Activated CD8-positive, alpha-beta memory T cell treated with anti-CD3 and anti-CD28 coated beads, Interleukin-2, amount 10 ng/mL, durations not matched to agents 7 days and 5 days (primary cell): ENCODE measurements at regions not wholly inside any gene's neighbourhood (a gene's known extent, or its start where the extent isn't known, plus 50 kb on each side); places are given as distances from the start of the nearest gene placed in this dataset.
"Not testable (repeated sequence)": the region's sequence is repeated elsewhere in the genome, so short reads cannot be mapped to it uniquely, and the experiment has no call there.

Source experiments
- ATAC-seq: fragments of 150-1000 bp; cut with Tn5 transposase; one replicate; pipeline ENCODE4 v1.10.0; 2021; ENCODE audit warnings: moderate library complexity
- CTCF ChIA-PET: fragments of 350-600 bp; sonication (Branson Sonifier 250); formaldehyde crosslinking; loops from one replicate; lab custom pipeline; 2021; ENCODE audit warnings: antibody characterized with exemption; lab: Charles Lee
- DNase-seq: peaks from one replicate; pipeline ENCODE4 v3.0.0-alpha.2; 2020
- H3K27ac Mint-ChIP-seq: one replicate; pipeline ENCODE4 v1.8.0; 2021; ENCODE audit warnings: mild to moderate bottlenecking, mixed read lengths
- H3K27me3 Mint-ChIP-seq: one replicate; pipeline ENCODE4 v1.8.0; 2021; ENCODE audit warnings: mixed read lengths
- H3K36me3 Mint-ChIP-seq: one replicate; pipeline ENCODE4 v1.8.0; 2021; ENCODE audit warnings: mild to moderate bottlenecking, mixed read lengths
- H3K4me1 Mint-ChIP-seq: one replicate; pipeline ENCODE4 v1.8.0; 2021; ENCODE audit warnings: mixed read lengths
- H3K4me3 Mint-ChIP-seq: one replicate; pipeline ENCODE4 v1.8.0; 2021; ENCODE audit warnings: mild to moderate bottlenecking, moderate library complexity, mixed read lengths
- H3K9me3 Mint-ChIP-seq: one replicate; pipeline ENCODE4 v1.8.0; 2022; ENCODE audit warnings: low read depth, mixed read lengths

DNA sequence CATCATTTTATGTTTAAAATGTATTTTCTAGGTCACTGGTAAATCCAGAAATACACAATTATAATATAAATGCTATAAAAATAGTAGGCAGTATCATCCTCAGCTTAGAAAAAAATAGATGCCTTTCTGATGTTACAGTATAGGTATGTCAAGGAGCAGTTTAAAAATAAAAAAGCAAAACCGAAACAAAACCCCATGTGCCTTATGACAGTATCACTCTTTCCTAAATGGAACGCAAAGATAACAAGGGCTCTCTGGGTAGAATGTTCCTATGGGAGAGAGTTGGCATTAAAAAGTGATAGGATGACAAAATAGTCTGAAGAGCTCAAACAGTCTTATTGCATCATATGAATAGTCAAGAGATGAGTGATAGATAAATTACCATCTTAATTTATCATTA lies 172.1 kb downstream of the DSC3 start:
- Mint-ChIP-seq H3K36me3 (no peaks in the 10 kb centered on the region), H3K4me3 (no peak overlapping the region), H3K27me3 (no peaks in the 10 kb centered on the region), H3K4me1 (no peaks in the 10 kb centered on the region), H3K27ac (no peak overlapping the region), H3K9me3 (peaks cover 9% of the 10 kb centered on the region)
- CTCF ChIA-PET, result no interaction called here
- ATAC-seq, result no peak
- DNase-seq, result no peak

DNA sequence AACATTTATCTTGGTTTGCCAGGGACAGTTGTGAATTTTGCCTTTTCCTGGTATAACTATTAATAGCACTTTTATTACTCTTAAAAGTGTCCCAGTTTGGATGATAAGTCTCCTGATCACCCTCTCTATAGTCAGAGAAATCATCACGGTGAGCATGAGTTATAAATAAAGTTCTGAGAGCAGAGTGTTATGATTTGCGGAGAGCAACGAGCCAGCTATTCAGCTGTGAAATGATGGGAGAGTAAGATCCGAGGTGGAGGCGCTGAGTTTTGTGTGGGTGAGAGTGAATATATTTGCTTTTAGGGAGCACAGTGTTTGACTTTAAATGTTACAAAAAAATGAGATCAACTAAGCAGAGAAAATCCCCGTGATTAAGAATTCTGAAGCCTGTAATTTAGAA lies 179.6 kb downstream of the DSC3 start:
- H3K36me3 Mint-ChIP-seq, result no peaks in the 10 kb centered on the region
- DNase-seq, result no peak
- H3K4me3 Mint-ChIP-seq, result no peak overlapping the region
- H3K27ac Mint-ChIP-seq, result no peak overlapping the region
- H3K9me3 Mint-ChIP-seq, result peaks cover 7% of the 10 kb centered on the region
- no peak for ATAC-seq
- CTCF ChIA-PET, result no interaction called here
- H3K27me3 Mint-ChIP-seq, result no peaks in the 10 kb centered on the region
- H3K4me1 Mint-ChIP-seq, result no peaks in the 10 kb centered on the region

DNA sequence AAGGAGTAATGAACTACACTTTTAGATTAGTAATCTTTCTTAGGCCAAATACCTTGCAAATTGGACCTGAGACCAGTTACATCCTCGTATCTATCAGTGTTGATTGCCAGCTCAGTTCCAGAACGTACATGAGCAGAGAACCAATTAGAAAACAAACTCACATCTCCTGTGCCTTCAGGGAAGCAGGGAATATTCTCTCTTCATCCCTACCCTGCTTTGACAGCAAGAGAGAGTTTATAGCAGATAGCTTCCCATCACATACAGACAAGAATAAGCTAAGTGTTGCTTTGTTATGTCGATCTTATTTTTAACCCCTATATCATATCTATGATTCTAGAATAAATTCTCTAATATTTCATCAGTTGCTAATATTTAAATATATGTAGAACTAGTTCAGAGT lies 181.8 kb downstream of the DSC3 start:
- no peak overlapping the region for H3K27ac Mint-ChIP-seq
- H3K36me3 Mint-ChIP-seq, result no peaks in the 10 kb centered on the region
- H3K9me3 Mint-ChIP-seq, result peaks cover 2% of the 10 kb centered on the region
- CTCF ChIA-PET, result no interaction called here
- no peak for DNase-seq
- no peak overlapping the region for H3K4me3 Mint-ChIP-seq
- H3K4me1 Mint-ChIP-seq, result no peaks in the 10 kb centered on the region
- ATAC-seq, result no peak
- no peaks in the 10 kb centered on the region for H3K27me3 Mint-ChIP-seq

DNA sequence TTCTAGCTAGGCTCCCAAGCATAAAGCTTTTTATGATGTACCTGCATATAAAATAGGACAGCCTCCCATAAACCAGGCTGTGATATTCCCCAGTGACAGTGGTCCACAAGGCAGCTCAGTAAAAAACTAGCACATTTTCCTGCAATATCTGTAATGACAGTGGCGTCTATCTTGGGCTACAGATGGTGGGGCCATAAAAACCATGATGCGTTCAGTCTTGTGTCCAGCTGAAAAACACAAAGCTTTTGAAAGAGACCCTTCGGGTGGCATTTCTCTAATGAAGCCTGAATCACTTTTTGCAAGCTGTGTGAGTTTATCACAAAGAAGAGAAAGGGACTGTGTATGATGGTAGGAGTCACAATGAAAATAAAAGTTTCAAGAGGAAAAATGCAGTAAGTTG lies 183.5 kb downstream of the DSC3 start:
- Mint-ChIP-seq H3K27me3 (no peaks in the 10 kb centered on the region), H3K36me3 (no peaks in the 10 kb centered on the region), H3K27ac (no peak overlapping the region), H3K9me3 (peaks cover 6% of the 10 kb centered on the region), H3K4me3 (no peak overlapping the region), H3K4me1 (no peaks in the 10 kb centered on the region)
- CTCF ChIA-PET, result no interaction called here
- DNase-seq (no peak), ATAC-seq (no peak)

DNA sequence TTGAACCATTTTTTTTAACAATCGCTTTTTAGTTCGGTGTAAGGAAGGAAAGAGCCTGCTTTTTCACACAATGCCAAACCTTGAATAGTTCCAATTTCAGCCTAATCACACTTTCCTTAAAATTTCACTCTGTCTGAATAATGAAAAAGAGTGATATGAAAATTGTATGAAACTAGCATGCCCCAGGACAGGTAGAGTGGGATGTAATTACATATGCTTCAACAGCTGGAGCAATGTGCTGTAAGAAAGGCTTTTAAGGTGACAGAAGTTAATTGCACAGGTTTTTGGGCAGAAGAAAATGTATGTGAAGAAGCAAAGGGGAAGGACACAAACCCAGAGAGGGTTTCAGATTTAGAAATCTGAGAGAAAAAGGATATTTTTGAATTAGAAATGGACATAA lies 184.0 kb downstream of the DSC3 start:
- Mint-ChIP-seq H3K4me3 (no peak overlapping the region), H3K27me3 (no peaks in the 10 kb centered on the region), H3K36me3 (no peaks in the 10 kb centered on the region), H3K4me1 (no peaks in the 10 kb centered on the region), H3K9me3 (peaks cover 6% of the 10 kb centered on the region), H3K27ac (no peak overlapping the region)
- DNase-seq (no peak), ATAC-seq (no peak)
- CTCF ChIA-PET, result no interaction called here

DNA sequence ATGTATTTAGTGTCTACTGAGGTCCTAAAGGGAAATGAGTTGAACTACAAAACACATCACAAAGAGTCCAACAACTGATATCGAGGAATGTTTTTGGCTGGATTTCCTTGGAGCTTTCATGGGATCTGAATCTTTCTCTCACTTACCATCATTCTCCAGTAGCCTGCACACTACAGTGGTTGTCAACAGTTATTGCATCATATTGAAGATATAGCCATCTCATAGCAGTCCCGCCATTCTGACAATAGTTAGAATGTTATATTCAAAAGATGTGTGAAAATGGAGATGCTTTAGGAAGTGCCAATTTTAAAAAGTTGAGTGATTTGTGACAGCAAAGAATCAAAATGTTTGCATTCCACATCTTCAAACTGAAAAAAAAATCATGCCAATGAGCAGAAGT lies 186.8 kb downstream of the DSC3 start:
- CTCF ChIA-PET, result no interaction called here
- no peaks in the 10 kb centered on the region for H3K27me3 Mint-ChIP-seq
- H3K27ac Mint-ChIP-seq, result no peak overlapping the region
- ATAC-seq (no peak), DNase-seq (no peak)
- H3K4me1 Mint-ChIP-seq, result no peaks in the 10 kb centered on the region
- H3K4me3 Mint-ChIP-seq, result no peak overlapping the region
- no peaks in the 10 kb centered on the region for H3K36me3 Mint-ChIP-seq
- H3K9me3 Mint-ChIP-seq, result peaks cover 4% of the 10 kb centered on the region

DNA sequence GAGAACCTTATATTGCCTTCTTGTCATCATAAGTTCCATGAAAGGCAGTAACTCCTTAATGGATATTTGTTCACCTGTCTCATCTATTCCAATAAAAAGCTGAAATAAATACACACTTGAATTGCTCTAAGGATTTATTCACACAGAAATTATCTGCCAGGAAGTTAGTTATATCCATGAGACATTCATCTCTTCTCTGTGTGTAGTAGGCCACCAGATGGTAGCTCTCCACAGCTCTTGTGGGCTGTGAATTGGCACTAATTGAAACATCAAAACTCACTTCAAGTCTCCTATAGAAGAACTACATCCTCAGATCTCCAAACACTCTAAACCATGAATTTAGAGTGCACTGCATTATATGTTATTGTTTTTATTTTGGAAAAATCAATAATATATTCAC lies 189.6 kb downstream of the DSC3 start:
- H3K4me3 Mint-ChIP-seq, result no peak overlapping the region

DNA sequence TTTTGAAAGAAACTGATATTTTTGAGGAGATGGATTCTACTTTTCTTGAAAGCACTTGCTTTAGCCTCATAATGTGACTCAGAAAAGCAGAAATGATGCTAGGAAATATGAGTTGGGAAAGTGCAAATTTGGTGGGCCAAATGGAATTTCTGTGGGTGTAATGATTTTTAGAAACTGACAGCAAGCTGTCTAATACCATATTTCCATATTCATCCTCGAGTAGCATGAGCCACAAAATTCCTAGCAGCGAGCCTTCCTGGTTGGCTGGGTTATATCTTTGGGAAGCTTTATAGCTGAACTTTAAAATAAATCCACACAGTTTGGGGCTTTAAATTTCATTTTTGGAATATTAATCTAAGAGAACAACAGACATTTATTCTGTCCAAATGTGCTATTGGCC lies 190.0 kb downstream of the DSC3 start:
- DNase-seq (no peak), ATAC-seq (no peak)
- no peaks in the 10 kb centered on the region for H3K4me1 Mint-ChIP-seq
- H3K36me3 Mint-ChIP-seq, result no peaks in the 10 kb centered on the region
- peaks cover 8% of the 10 kb centered on the region for H3K9me3 Mint-ChIP-seq
- H3K4me3 Mint-ChIP-seq, result no peak overlapping the region
- no peak overlapping the region for H3K27ac Mint-ChIP-seq
- H3K27me3 Mint-ChIP-seq, result no peaks in the 10 kb centered on the region
- CTCF ChIA-PET, result no interaction called here

More for the DNA sequence above, 189.6 kb downstream of the DSC3 start:
- DNase-seq, result no peak
- no peak for ATAC-seq
- Mint-ChIP-seq H3K27ac (no peak overlapping the region), H3K4me1 (no peaks in the 10 kb centered on the region), H3K27me3 (no peaks in the 10 kb centered on the region), H3K9me3 (peaks cover 7% of the 10 kb centered on the region), H3K36me3 (no peaks in the 10 kb centered on the region)
- CTCF ChIA-PET, result no interaction called here

DNA sequence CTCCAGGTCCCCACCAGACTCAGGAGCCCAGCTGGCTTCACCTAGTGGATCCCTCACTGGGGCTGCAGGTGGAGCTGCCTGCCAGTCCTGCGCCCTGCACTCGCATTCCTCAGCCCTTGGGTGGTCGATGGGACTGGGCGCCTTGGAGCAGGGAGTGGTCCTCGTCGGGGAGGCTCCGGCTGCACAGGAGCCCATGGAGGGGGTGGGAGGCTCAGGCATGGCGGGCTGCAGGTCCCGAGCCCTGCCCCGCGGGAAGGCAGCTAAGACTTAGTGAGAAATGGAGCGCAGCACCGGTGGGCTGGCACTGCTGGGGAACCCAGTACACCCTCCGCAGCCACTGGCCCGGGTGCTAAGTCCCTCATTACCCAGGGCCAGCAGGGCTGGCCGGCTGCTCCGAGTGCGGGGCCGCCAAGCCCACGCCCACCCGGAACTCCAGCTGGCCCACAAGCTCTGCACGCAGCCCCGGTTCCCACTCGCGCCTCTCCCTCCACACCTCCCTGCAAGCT lies 203.4 kb downstream of the DSC3 start:
- CTCF ChIA-PET, DNase-seq, H3K4me1 Mint-ChIP-seq, H3K4me3 Mint-ChIP-seq, H3K36me3 Mint-ChIP-seq, H3K27me3 Mint-ChIP-seq, H3K27ac Mint-ChIP-seq, ATAC-seq: not testable (repeated sequence)
- H3K9me3 Mint-ChIP-seq, result peaks cover 15% of the 10 kb centered on the region

DNA sequence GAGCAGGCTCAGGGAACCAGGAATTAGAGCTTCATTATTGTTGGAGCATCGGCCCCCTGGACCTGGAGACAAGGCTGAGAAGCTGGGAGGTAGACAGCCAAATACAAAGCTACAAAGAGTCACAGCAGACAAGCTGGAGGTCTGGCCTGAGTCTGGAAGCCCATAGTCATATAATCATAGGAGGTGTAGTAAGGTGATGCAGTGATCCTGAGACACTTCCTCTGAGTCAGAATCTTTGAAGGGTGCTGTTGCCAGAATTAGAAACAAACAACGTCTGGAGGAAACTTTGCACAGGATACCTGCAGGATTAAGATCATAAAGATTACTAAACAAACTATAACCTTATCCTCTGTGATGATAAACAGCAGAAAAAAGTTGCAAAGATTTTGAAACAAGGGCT lies 213.8 kb downstream of the DSC3 start:
- no peaks in the 10 kb centered on the region for H3K27me3 Mint-ChIP-seq
- no peaks in the 10 kb centered on the region for H3K4me1 Mint-ChIP-seq
- ATAC-seq, result no peak
- no peak for DNase-seq
- CTCF ChIA-PET, result no interaction called here
- peaks cover 21% of the 10 kb centered on the region for H3K9me3 Mint-ChIP-seq
- no peak overlapping the region for H3K4me3 Mint-ChIP-seq
- no peaks in the 10 kb centered on the region for H3K36me3 Mint-ChIP-seq
- no peak overlapping the region for H3K27ac Mint-ChIP-seq

DNA sequence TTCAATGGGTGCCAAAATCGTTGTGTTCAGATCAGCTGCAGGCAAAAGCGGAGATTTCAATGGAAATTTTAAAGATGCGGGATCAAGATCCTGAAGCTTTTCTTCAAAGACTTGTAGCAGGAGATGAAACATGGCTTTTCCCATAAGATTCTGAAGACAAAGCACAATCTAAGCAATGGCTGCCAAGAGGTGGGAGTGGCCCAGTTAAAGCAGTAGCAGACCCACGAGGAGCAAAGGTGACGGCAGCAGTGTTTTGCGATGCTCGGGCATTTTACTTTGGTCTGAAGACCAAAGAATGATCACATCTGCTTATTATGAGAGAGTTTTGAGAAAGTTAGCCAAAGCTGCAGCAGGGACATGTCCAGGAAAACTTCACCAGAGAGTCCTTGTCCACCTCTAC lies 222.9 kb downstream of the DSC3 start:
- Mint-ChIP-seq H3K4me1 (no peaks in the 10 kb centered on the region), H3K27me3 (no peaks in the 10 kb centered on the region), H3K27ac (no peak overlapping the region), H3K36me3 (no peaks in the 10 kb centered on the region), H3K4me3 (no peak overlapping the region), H3K9me3 (peaks cover 16% of the 10 kb centered on the region)
- CTCF ChIA-PET, result no interaction called here
- DNase-seq (no peak), ATAC-seq (no peak)

DNA sequence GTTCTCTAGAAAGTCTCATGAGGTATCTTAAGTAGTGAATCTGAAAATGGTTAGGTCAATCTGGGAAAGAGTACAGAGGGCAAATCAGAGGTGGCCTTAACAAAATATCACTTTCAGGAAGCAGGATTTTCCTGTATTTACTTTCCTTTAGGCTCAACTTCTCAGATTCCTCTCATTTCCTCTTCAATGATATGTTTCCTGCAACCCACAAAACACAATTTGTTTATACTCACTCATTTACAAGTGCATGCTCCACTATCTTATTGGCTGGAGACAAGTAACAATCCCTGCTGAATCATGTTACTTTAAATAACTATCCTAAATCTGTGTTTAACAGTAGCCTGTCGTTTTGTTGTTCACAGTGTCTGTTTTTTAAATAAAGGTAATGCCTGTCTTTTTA lies 228.1 kb downstream of the DSC3 start:
- CTCF ChIA-PET, result no interaction called here
- Mint-ChIP-seq H3K27me3 (no peaks in the 10 kb centered on the region), H3K9me3 (peaks cover 14% of the 10 kb centered on the region), H3K36me3 (no peaks in the 10 kb centered on the region), H3K27ac (no peak overlapping the region), H3K4me1 (no peaks in the 10 kb centered on the region), H3K4me3 (no peak overlapping the region)
- DNase-seq, result no peak
- no peak for ATAC-seq

DNA sequence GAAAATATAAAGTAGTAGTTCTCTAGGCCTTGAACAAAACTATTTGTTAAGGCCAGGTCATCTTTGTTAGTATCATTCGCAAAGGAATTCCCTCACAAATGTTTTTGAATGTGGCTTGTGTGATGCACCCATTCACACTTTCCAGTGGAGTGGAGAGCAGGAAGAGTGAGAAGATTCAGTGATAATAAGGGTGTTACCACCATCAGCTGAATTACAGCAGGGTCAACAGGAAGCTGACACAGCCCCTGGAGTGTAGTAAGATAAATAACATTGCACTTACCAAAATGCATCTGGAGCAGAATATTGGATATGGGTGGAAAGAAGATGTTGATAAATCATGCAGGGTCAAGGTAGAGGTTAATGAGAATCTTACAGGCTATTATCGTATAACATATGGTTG lies 231.0 kb downstream of the DSC3 start:
- CTCF ChIA-PET, result no interaction called here
- H3K4me1 Mint-ChIP-seq, result no peaks in the 10 kb centered on the region
- no peak for ATAC-seq
- DNase-seq, result no peak
- H3K36me3 Mint-ChIP-seq, result no peaks in the 10 kb centered on the region
- peaks cover 6% of the 10 kb centered on the region for H3K9me3 Mint-ChIP-seq
- H3K27ac Mint-ChIP-seq, result no peak overlapping the region
- no peak overlapping the region for H3K4me3 Mint-ChIP-seq
- no peaks in the 10 kb centered on the region for H3K27me3 Mint-ChIP-seq

DNA sequence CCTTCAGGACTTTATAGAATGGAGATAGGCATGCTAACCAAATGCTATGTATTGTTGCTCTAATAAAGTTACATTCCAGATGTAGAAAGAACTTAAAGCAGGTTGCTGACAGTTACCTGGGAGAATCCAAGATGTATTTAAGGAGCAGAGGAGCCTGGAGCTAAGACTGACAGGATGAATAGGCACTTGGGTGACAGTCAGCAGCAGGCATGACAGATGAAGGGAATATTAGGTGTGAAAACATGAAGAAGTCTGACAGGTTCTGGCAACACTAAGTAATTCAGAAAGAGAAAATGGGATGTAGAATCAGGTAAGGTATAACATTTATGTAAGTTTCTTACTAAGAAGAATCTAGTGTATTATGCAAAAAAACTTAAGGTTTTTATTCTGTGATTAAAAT lies 232.0 kb downstream of the DSC3 start:
- H3K4me1 Mint-ChIP-seq, result no peaks in the 10 kb centered on the region
- CTCF ChIA-PET, result no interaction called here
- H3K27me3 Mint-ChIP-seq, result no peaks in the 10 kb centered on the region
- H3K9me3 Mint-ChIP-seq, result peaks cover 5% of the 10 kb centered on the region
- ATAC-seq (no peak), DNase-seq (no peak)
- H3K4me3 Mint-ChIP-seq, result no peak overlapping the region
- no peak overlapping the region for H3K27ac Mint-ChIP-seq
- no peaks in the 10 kb centered on the region for H3K36me3 Mint-ChIP-seq

DNA sequence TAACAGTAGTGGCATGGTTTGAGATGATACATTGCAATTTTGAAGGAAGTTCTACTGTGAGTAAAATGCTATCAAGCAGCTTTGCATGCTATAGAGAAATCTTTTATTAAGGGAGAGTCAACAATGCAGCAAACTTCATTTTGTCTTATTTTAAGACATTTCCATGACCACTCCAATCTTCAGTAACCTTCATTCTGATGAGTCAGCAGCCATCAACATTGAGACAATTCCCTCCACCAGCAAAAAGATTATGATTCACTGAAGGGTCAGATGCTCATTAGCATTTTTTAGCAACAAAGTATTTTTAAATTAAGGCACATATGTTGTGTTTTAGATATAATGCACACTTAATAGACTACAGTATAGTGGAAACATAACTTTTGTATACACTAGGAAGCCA lies 235.7 kb downstream of the DSC3 start:
- ATAC-seq, result no peak

More for the DNA sequence above, 235.7 kb downstream of the DSC3 start:
- Mint-ChIP-seq H3K9me3 (peaks cover 7% of the 10 kb centered on the region), H3K27me3 (no peaks in the 10 kb centered on the region), H3K4me1 (no peaks in the 10 kb centered on the region), H3K36me3 (no peaks in the 10 kb centered on the region), H3K4me3 (no peak overlapping the region), H3K27ac (no peak overlapping the region)
- no peak for DNase-seq
- CTCF ChIA-PET, result no interaction called here
